BE2C (cell line): ENCODE measurements at regions not wholly inside any gene's neighbourhood (a gene's known extent, or its start where the extent isn't known, plus 50 kb on each side); places are given as distances from the start of the nearest gene placed in this dataset.

Experiments used
- DNase-seq: peaks from one replicate; pipeline ENCODE4 v3.0.0-alpha.2; 2020
- H3K27me3 ChIP-seq: fragments of 250-450 bp; sonication (Bioruptor Pico); 2 replicates; pipeline ENCODE4 v1.5.1; 2020; ENCODE audit warnings: mild to moderate bottlenecking
- H3K36me3 ChIP-seq: fragments of 250-450 bp; sonication (Bioruptor Pico); 2 replicates; pipeline ENCODE4 v1.5.1; 2020; ENCODE audit warnings: mild to moderate bottlenecking
- H3K4me1 ChIP-seq: fragments of 250-450 bp; sonication (Bioruptor Pico); 2 replicates; pipeline ENCODE4 v1.5.1; 2020
- H3K4me3 ChIP-seq: 2 replicates; pipeline ENCODE4 v1.5.1; 2011; ENCODE audit warnings: low read depth, low read length
- H3K9me3 ChIP-seq: fragments of 250-450 bp; sonication (Bioruptor Pico); 2 replicates; pipeline ENCODE4 v1.5.1; 2020
- CTCF ChIP-seq: IDR thresholded peaks from 2 replicates; pipeline ENCODE4 v1.5.1; 2012; ENCODE audit warnings: mild to moderate bottlenecking, low read depth, low read length

- peaks cover 6% of the 10 kb centered on the region; the same call in 1 of the 2 replicates for H3K4me1 ChIP-seq
- H3K9me3 ChIP-seq: no peaks in the 10 kb centered on the region
- H3K36me3 ChIP-seq: no peaks in the 10 kb centered on the region
- DNase-seq: no peak
- H3K4me3 ChIP-seq: no peak overlapping the region
- TF ChIP-seq CTCF: no peak
- H3K27me3 ChIP-seq: no peaks in the 10 kb centered on the region
Observed at GRCh38 chr13:82947191-82947621, 935.1 kb downstream of the SLITRK1 start.

DNA sequence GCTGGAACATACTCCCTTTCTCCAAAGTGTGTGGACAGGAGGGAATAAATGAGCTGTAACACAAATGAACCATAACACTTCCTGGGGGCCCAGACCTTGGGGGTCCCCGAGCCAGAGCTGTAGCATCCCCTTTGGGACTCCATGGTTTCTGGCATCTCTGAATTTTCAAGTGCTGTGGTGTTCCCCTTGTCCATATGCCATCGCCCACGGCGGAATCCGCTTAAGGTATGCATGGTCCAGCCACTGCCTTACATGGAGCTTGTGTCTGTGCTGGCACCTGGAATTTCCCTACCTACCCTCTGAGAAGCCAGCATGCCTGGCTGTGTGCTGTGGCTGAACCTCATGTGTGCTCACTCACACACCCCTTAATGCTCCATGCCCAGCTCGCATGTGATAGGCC, 943.6 kb downstream of the SLITRK1 start:
- Histone ChIP-seq H3K4me1 (0 out of 2 replicates have a peak, but pooled peaks cover 2% of the 10 kb centered on the region), H3K9me3 (no peaks in the 10 kb centered on the region), H3K36me3 (no peaks in the 10 kb centered on the region), H3K4me3 (no peak overlapping the region), H3K27me3 (no peaks in the 10 kb centered on the region)
- no peak for DNase-seq
- no peak for TF ChIP-seq CTCF

DNA sequence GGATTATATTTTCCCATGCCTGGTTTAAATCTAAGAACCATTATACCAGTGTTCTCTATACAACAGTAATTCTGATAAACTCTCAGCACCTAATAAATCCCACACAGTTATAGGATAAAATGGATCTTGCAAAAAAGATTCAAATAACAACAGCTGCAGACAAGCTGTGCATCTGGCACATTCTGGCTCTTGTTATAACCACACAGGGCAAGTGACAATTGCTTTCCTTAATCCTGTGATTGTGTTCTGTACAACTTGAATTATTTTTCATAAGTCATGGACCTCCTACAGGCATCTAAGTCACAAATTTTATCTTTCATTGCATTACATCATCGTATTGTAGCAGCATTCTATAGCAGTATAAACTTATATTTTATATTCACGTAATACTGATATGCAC, 948.3 kb downstream of the SLITRK1 start:
- no peaks in the 10 kb centered on the region for H3K36me3 ChIP-seq
- H3K9me3 ChIP-seq: no peaks in the 10 kb centered on the region
- no peak overlapping the region for H3K4me3 ChIP-seq
- no peaks in the 10 kb centered on the region for H3K27me3 ChIP-seq
- DNase-seq: no peak
- TF ChIP-seq CTCF: no peak
- no peaks in the 10 kb centered on the region for H3K4me1 ChIP-seq

DNA sequence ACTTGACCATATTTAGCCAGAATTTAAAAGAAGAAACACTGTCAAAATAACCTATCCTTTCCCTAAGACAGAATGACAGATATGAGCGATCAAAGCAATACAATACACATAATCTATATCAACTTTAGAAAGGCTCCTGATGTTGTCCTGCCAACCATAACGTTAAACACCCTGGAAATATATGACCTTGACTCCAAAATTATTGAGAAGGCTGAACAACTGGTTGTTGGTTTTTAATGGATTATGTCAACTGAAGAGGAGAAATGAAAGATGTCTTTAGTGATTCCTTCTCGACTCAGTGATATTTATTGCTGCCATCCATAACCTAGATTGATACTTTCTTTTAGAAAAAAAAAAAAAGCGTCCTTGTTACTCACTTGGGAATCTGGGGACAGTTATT, 957.2 kb downstream of the SLITRK1 start:
- Histone ChIP-seq H3K36me3 (no peaks in the 10 kb centered on the region), H3K4me3 (no peak overlapping the region), H3K9me3 (no peaks in the 10 kb centered on the region), H3K27me3 (no peaks in the 10 kb centered on the region), H3K4me1 (no peaks in the 10 kb centered on the region)
- no peak for DNase-seq
- TF ChIP-seq CTCF: no peak

GRCh38 chr13:82917984-82918383, 964.3 kb downstream of the SLITRK1 start:
- Histone ChIP-seq H3K9me3 (no peaks in the 10 kb centered on the region), H3K27me3 (no peaks in the 10 kb centered on the region), H3K4me1 (no peaks in the 10 kb centered on the region), H3K36me3 (no peaks in the 10 kb centered on the region), H3K4me3 (no peak overlapping the region)
- no peak for DNase-seq
- no peak for TF ChIP-seq CTCF

DNA sequence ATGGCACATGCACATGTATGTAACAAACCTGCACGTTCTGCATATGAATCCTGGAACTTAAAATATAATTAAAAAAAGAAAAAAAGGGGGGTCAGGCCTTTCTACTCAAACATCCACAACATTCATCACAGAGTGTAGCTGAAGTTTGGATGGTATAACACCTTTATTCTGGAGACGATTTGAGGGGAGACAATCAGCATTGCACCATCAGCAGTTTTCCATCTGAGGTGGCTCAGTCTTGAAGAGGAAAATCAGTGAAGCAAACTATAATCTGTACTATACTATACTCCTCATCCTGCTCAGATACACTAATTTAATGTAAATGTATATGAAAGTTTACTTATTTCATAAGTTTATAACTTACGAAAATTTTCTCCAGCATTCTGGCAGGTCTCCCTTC, 969.7 kb downstream of the SLITRK1 start:
- Histone ChIP-seq H3K36me3 (no peaks in the 10 kb centered on the region), H3K4me3 (no peak overlapping the region), H3K9me3 (no peaks in the 10 kb centered on the region), H3K4me1 (no peaks in the 10 kb centered on the region; the same call in 1 of the 2 replicates), H3K27me3 (no peaks in the 10 kb centered on the region)
- no peak for DNase-seq
- no peak for TF ChIP-seq CTCF
